K562 (cell line): ENCODE measurements at regions not wholly inside any gene's neighbourhood (a gene's known extent, or its start where the extent isn't known, plus 50 kb on each side); places are given as distances from the start of the nearest gene placed in this dataset.
"Not testable (repeated sequence)": the region's sequence is repeated elsewhere in the genome, so short reads cannot be mapped to it uniquely, and the experiment has no call there.

Experiments
- ATAC-seq: fragments of 200-7000 bp; cut with Tn5 transposase; 3 replicates; pipeline ENCODE4 v1.9.1; 2020; ENCODE audit warnings: moderate library complexity
- BruUV-seq: library from RNA; stranded (reverse); fragments of 400-500 nt; replicated peaks from 2 replicates; lab custom pipeline; 2021; lab: Mats Ljungman, UMichigan
- CTCF ChIA-PET: fragments of 300-600 bp; formaldehyde crosslinking; extraction: SDS; loops from one replicate; lab custom pipeline; 2021; ENCODE audit warnings: low intra/inter-chr PET ratio; lab: Yijun Ruan, JAX
- POLR2A ChIA-PET: fragments of 300-600, 350-650 bp; sonication (Branson Sonifier 250); formaldehyde crosslinking; extraction: SDS; loops from one replicate; lab custom pipeline; 2021; ENCODE audit warnings: antibody characterized with exemption, inconsistent platforms; lab: Yijun Ruan, JAX
- DNase-seq, 4 experiments: peaks; one replicate each; pipeline versions ENCODE4 v3.0.0 to v3.0.0-alpha.2; 2011 to 2018; ENCODE audit warnings: low spot score in 3 of 4, mixed read lengths in 3 of 4; ENCODE audit errors: extremely low read depth in 1 of 4
- FAIRE-seq: peaks from 2 replicates; lab custom pipeline; 2011; peaks lifted over from hg19 to GRCh38; lab: Jason Lieb, UNC
- H2AFZ ChIP-seq: 2 replicates; pipeline ENCODE4 v1.6.0; 2011; ENCODE audit warnings: low read depth, low read length, control low read depth, inconsistent platforms
- H3K27ac ChIP-seq: fragments of 200-600 bp; 3 replicates; pipeline ENCODE4 v1.8.0; 2011; ENCODE audit warnings: low read depth, mild to moderate bottlenecking, control low read depth, inconsistent platforms, low read length, moderate library complexity, mixed read lengths; ENCODE audit errors: extremely low read depth
- H3K27me3 ChIP-seq, 2 experiments: fragments of 300-600 bp in 1 of 2; 2 replicates in 1 of 2; 3 replicates in 1 of 2; pipeline versions ENCODE4 v1.6.0 to v1.8.0; 2011; ENCODE audit warnings: inconsistent platforms in 2 of 2, low read length in 2 of 2, mild to moderate bottlenecking in 1 of 2, mixed read lengths in 1 of 2, moderate library complexity in 1 of 2; ENCODE audit not compliant: control insufficient read depth in 2 of 2, insufficient read depth in 2 of 2
- H3K36me3 ChIP-seq: fragments of 300-600 bp; 3 replicates; pipeline ENCODE4 v1.8.0; 2011; ENCODE audit warnings: mild to moderate bottlenecking, low read length, inconsistent platforms; ENCODE audit not compliant: control insufficient read depth, insufficient read depth
- H3K4me1 ChIP-seq, 2 experiments: fragments of 200-600 bp in 1 of 2; replicated peaks in 1 of 2; 2 replicates in 1 of 2; 3 replicates in 1 of 2; pipeline versions ENCODE4 v1.5.1 to v1.8.0; 2011; ENCODE audit warnings: inconsistent platforms in 2 of 2, low read length in 2 of 2, mild to moderate bottlenecking in 1 of 2, mixed read lengths in 1 of 2, moderate library complexity in 1 of 2; ENCODE audit not compliant: control insufficient read depth in 2 of 2, insufficient read depth in 2 of 2
- H3K4me2 ChIP-seq: 2 replicates; pipeline ENCODE4 v1.6.1; 2011; ENCODE audit warnings: low read length, control low read depth, inconsistent platforms, mixed read lengths; ENCODE audit not compliant: insufficient read depth
- H3K4me3 ChIP-seq: fragments of 200-600 bp; sonication (generic), shearing (Covaris generic); 2 replicates; pipeline ENCODE4 v1.5.1; 2016; ENCODE audit warnings: control low read depth, inconsistent platforms
- H3K79me2 ChIP-seq: fragments of 200-600 bp; 3 replicates; pipeline ENCODE4 v1.8.0; 2011; ENCODE audit warnings: low read length, inconsistent platforms; ENCODE audit not compliant: control insufficient read depth, insufficient read depth
- H3K9ac ChIP-seq, 2 experiments: 2 replicates each; pipeline versions ENCODE4 v1.6.0 to v1.6.1; 2011; ENCODE audit warnings: low read depth in 2 of 2, low read length in 2 of 2, control low read depth in 1 of 2, inconsistent platforms in 1 of 2, mild to moderate bottlenecking in 1 of 2, mixed read lengths in 1 of 2; ENCODE audit not compliant: insufficient read depth in 1 of 2
- H3K9me1 ChIP-seq: one replicate; pipeline ENCODE4 v1.6.0; 2011; ENCODE audit warnings: inconsistent platforms, mild to moderate bottlenecking, low read length, moderate library complexity; ENCODE audit not compliant: control insufficient read depth, insufficient read depth
- H3K9me3 ChIP-seq: replicated peaks from 2 replicates; pipeline ENCODE4 v1.5.1; 2011; ENCODE audit warnings: low read depth, low read length, inconsistent platforms; ENCODE audit not compliant: control insufficient read depth, insufficient read depth
- H4K20me1 ChIP-seq: replicated peaks from 2 replicates; pipeline ENCODE4 v1.6.1; 2011; ENCODE audit warnings: low read length, inconsistent platforms, mixed read lengths; ENCODE audit not compliant: control insufficient read depth, insufficient read depth
- CTCF ChIP-seq, 3 experiments: IDR thresholded peaks in 2 of 3; conservative IDR thresholded peaks in 1 of 3; 2 replicates each; pipeline ENCODE4 v1.5.1; 2011 to 2012; ENCODE audit warnings: low read length in 3 of 3, mild to moderate bottlenecking in 3 of 3, control low read depth in 2 of 3, improper control_type of control experiment in 1 of 3, inconsistent platforms in 1 of 3, low read depth in 1 of 3, mixed read lengths in 1 of 3, moderate library complexity in 1 of 3; ENCODE audit not compliant: insufficient read depth in 2 of 3
- WGBS: fragments of 100-300 bp; shearing (Covaris generic); methylation state at CpG from one replicate; pipeline ENCODE4 v1.1.6; 2016; ENCODE audit warnings: low coverage, mixed read lengths; ENCODE audit not compliant: insufficient coverage; ENCODE audit errors: missing lambda C conversion rate; 5-methylcytosine and 5-hydroxymethylcytosine counted together
- in situ Hi-C: fragments of 300-500 bp; cut with MboI; formaldehyde crosslinking; loops from 4 replicates; pipeline ENCODE4 v1.15.0; 2018; ENCODE audit warnings: inconsistent platforms, mixed read lengths
- intact Hi-C: fragments of 100-400 bp; cut with micrococcal nuclease; formaldehyde crosslinking; loops from 2 replicates; pipeline ENCODE4 v1.14.2; 2022

- CTCF ChIA-PET, H4K20me1 ChIP-seq, BruUV-seq, H3K79me2 ChIP-seq, H3K9me1 ChIP-seq, H3K9me3 ChIP-seq, H3K27me3 ChIP-seq, H2AFZ ChIP-seq, H3K4me3 ChIP-seq, POLR2A ChIA-PET, H3K27ac ChIP-seq, H3K9ac ChIP-seq, H3K4me2 ChIP-seq, DNase-seq, H3K4me1 ChIP-seq, intact Hi-C loops: not testable (repeated sequence)
- FAIRE-seq (peak; percentile 97), ATAC-seq (peak; percentile 96)
- peaks cover 31% of the 10 kb centered on the region; the same call in 1 of the 3 replicates for H3K36me3 ChIP-seq
- in situ Hi-C loops = loop anchor here (5.0 kb wide), 1 partner anchor 892 kb away; no protein-coding TSS in a partner anchor
- 0% methylated on average over 2 of the region's 7 CpGs for WGBS
- TF ChIP-seq CTCF (IDR thresholded peaks at IDR 0.05 in 2 of 3, conservative IDR thresholded peaks at IDR 0.05 in 1 of 3; ENCODE audit: insufficient read depth in 2 of 3, low read depth in 1 of 3, low read length in 3 of 3) = 0 out of 6 replicates have a peak, but pooled peaks of 1 of the 3 experiments have one; percentile 5
These were observed 129.2 kb downstream of the ARHGAP11B start for GRCh38 chr15:30755036-30755687.

GRCh38 chr15:30760633-30761032 lies 134.7 kb downstream of the ARHGAP11B start:
- ATAC-seq = not testable (repeated sequence)

GRCh38 chr15:30761365-30761764 lies 135.4 kb downstream of the ARHGAP11B start:
- H3K27me3 ChIP-seq, H3K9me1 ChIP-seq, ATAC-seq, FAIRE-seq, H3K79me2 ChIP-seq, H3K4me1 ChIP-seq, H3K27ac ChIP-seq, H3K9ac ChIP-seq, H3K4me3 ChIP-seq, BruUV-seq, H2AFZ ChIP-seq, intact Hi-C loops, H3K4me2 ChIP-seq, CTCF ChIA-PET, in situ Hi-C loops, DNase-seq, POLR2A ChIA-PET, H4K20me1 ChIP-seq, H3K9me3 ChIP-seq: not testable (repeated sequence)
- H3K36me3 ChIP-seq = peaks cover 16% of the 10 kb centered on the region; the same call in 2 of the 3 replicates
- 83% methylated on average over 1 of the region's 4 CpGs for WGBS

More at GRCh38 chr15:30760633-30761032, 134.7 kb downstream of the ARHGAP11B start:
- H3K27ac ChIP-seq, H3K9ac ChIP-seq, H4K20me1 ChIP-seq, H3K4me3 ChIP-seq, POLR2A ChIA-PET, H3K79me2 ChIP-seq, H3K27me3 ChIP-seq, H3K9me3 ChIP-seq, intact Hi-C loops, H3K9me1 ChIP-seq, DNase-seq, in situ Hi-C loops, CTCF ChIA-PET, H3K4me1 ChIP-seq, H3K4me2 ChIP-seq, FAIRE-seq, BruUV-seq, H2AFZ ChIP-seq: not testable (repeated sequence)
- 98% methylated on average over 5 of the region's 5 CpGs for WGBS
- peaks cover 23% of the 10 kb centered on the region; the same call in 2 of the 3 replicates for H3K36me3 ChIP-seq
